Brain microvascular endothelial cell (primary cell): ENCODE measurements at regions not wholly inside any gene's neighbourhood (a gene's known extent, or its start where the extent isn't known, plus 50 kb on each side); places are given as distances from the start of the nearest gene placed in this dataset.
A peak's percentile ranks its signal among the peaks of the same experiment; 100 is the strongest.

Experiments
- DNase-seq: peaks from one replicate; pipeline ENCODE4 v3.0.0-alpha.2; 2020
- H3K27ac ChIP-seq: fragments of 250-450 bp; sonication (Bioruptor Pico); 2 replicates; pipeline ENCODE4 v1.5.1; 2020; ENCODE audit warnings: mild to moderate bottlenecking, moderate library complexity
- H3K27me3 ChIP-seq: fragments of 250-450 bp; sonication (Bioruptor Pico); replicated peaks from 2 replicates; pipeline ENCODE4 v1.5.1; 2020; ENCODE audit warnings: mild to moderate bottlenecking
- H3K36me3 ChIP-seq: fragments of 250-450 bp; sonication (Bioruptor Pico); replicated peaks from 2 replicates; pipeline ENCODE4 v1.5.1; 2020; ENCODE audit warnings: mild to moderate bottlenecking
- H3K4me3 ChIP-seq: 2 replicates; pipeline ENCODE4 v1.5.1; 2011; ENCODE audit warnings: low read depth, mild to moderate bottlenecking, control low read depth, low read length, moderate library complexity
- in situ Hi-C: cut with HindIII; loops from 2 replicates; pipeline ENCODE4 v1.10.0; 2017; ENCODE audit warnings: low sequenced_read_pairs, low pct_ligation_motif_present
- TF ChIP-seq, protein P1 (sequence below): IDR thresholded peaks from 2 replicates; pipeline ENCODE4 v1.5.1; 2011; ENCODE audit warnings: low read depth, mild to moderate bottlenecking, moderate library complexity, low read length, control low read depth, inconsistent platforms; ENCODE audit errors: missing control alignments

DNA sequence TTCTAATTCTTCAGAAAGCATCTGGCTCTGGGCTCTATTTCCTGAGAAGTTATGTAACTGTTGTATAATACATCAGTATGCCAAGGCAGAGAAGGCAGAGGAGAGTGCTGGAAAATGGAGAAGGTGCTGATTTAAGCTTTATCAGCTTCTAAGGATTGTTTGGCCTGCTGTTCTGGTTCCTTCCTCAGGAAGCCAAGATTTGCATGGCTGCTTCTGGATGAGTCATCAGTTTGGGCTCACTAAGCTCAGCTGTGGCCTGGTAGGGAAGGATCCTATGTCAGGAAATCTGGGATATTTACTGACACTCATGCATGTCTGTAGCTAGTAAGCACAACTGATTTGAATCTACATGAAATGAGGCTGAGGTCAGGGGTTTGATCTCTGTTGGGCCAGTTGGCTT lies 73.2 kb upstream of the ADGRL4 start:
- TF ChIP-seq, protein P1, sequence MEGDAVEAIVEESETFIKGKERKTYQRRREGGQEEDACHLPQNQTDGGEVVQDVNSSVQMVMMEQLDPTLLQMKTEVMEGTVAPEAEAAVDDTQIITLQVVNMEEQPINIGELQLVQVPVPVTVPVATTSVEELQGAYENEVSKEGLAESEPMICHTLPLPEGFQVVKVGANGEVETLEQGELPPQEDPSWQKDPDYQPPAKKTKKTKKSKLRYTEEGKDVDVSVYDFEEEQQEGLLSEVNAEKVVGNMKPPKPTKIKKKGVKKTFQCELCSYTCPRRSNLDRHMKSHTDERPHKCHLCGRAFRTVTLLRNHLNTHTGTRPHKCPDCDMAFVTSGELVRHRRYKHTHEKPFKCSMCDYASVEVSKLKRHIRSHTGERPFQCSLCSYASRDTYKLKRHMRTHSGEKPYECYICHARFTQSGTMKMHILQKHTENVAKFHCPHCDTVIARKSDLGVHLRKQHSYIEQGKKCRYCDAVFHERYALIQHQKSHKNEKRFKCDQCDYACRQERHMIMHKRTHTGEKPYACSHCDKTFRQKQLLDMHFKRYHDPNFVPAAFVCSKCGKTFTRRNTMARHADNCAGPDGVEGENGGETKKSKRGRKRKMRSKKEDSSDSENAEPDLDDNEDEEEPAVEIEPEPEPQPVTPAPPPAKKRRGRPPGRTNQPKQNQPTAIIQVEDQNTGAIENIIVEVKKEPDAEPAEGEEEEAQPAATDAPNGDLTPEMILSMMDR, result no peak
- Histone ChIP-seq H3K27ac (peak overlapping the region; percentile 0), H3K36me3 (no peaks in the 10 kb centered on the region), H3K27me3 (no peaks in the 10 kb centered on the region), H3K4me3 (no peak overlapping the region)
- in situ Hi-C loops, result no loop called here
- peak; percentile 87 for DNase-seq

DNA sequence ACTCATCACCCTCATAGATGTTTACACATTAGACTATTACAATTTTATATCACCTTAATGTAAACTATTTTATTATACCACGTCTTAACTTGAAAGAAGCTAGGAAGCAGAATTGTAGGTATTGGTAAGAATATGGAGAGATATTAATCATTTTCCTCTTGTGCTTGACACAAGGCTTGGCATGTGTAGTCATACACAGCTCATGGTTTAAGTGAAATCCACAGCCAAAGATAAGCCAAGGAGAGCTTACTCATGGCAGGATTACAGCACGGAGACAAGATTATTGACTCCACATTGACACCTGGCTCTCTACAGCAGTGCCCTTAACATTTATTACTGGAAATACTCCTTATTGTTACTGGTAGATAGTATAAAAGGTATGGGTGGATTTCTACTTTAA lies 68.4 kb upstream of the ADGRL4 start:
- in situ Hi-C loops, result no loop called here
- H3K36me3 ChIP-seq, result no peaks in the 10 kb centered on the region
- no peaks in the 10 kb centered on the region for H3K27me3 ChIP-seq
- H3K4me3 ChIP-seq, result no peak overlapping the region
- TF ChIP-seq, protein P1, result no peak
- DNase-seq, result peak; percentile 4
- H3K27ac ChIP-seq, result no peak overlapping the region

DNA sequence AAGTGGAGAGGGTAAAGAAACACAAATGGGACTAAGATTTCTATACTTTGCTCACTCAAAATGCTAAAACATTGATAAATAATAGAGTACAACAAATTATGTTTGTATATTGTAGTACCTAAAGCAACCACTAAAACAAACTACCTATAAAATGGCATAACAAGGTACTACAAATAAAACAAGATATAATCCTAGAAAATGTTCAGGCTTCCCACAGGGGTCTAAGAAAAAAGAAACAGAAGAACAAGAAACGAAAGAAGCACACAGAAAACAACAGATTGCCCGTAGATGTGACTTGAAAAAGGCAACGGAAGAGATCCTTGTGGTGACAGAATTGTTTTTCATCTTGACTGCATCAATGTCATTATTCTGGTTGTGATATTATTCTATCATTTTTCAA lies 63.3 kb upstream of the ADGRL4 start:
- no peak overlapping the region for H3K4me3 ChIP-seq
- no peak overlapping the region for H3K27ac ChIP-seq
- TF ChIP-seq, protein P1, result peak; percentile 1
- H3K36me3 ChIP-seq, result no peaks in the 10 kb centered on the region
- in situ Hi-C loops, result no loop called here
- H3K27me3 ChIP-seq, result no peaks in the 10 kb centered on the region
- DNase-seq, result no peak

DNA sequence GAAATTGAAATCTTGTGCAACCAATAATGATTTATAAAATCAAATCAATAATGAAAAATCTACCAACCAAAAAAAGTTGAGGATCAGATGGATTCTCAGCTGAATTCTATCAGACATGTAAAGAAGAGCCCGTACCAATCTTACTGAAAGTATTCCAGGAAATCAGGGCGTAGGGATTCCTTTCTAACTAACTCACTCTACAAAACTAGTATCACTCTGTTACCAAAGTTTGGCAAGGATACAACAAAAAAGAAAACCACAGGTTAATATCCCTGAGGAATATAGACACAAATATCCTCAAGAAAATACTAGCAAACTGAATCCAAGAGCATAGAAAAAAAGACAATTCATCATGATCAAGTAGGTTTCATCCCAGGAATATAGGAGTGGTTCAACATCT lies 52.8 kb upstream of the ADGRL4 start:
- Histone ChIP-seq H3K36me3 (no peaks in the 10 kb centered on the region), H3K27ac (no peak overlapping the region), H3K4me3 (no peak overlapping the region), H3K27me3 (no peaks in the 10 kb centered on the region)
- DNase-seq, result no peak
- TF ChIP-seq, protein P1, result no peak
- in situ Hi-C loops, result no loop called here
